ENCODE measurements at regions not wholly inside any gene's neighbourhood (a gene's known extent, or its start where the extent isn't known, plus 50 kb on each side); places are given as distances from the start of the nearest gene placed in this dataset.
"Not testable (repeated sequence)": the region's sequence is repeated elsewhere in the genome, so short reads cannot be mapped to it uniquely, and the experiment has no call there.

GRCh38 chr17:72191921-72192799 lies 71.3 kb downstream of the SOX9 start:
- no peaks in the 10 kb centered on the region for H3K27me3 Mint-ChIP-seq (ENCODE audit: low read depth)

GRCh38 chr17:72192800-72193192 lies 72.0 kb downstream of the SOX9 start:
- Mint-ChIP-seq H3K36me3 (ENCODE audit: insufficient read depth in 2 of 2) (peaks cover 0 to 2% of the 10 kb centered on the region in 2 donors), H3K27ac (no peak overlapping the region), H3K9me3 (peaks cover 4 to 5% of the 10 kb centered on the region in 2 donors), H3K27me3 (ENCODE audit: low read depth) (no peaks in the 10 kb centered on the region), H3K4me3 (no peak overlapping the region), H3K4me1 (ENCODE audit: low read depth) (no peaks in the 10 kb centered on the region)
- ATAC-seq (replicated peaks in 1 of 2) (no peak), DNase-seq (no peak)

More at GRCh38 chr17:72191921-72192799, 71.3 kb downstream of the SOX9 start:
- DNase-seq = no peak
- ATAC-seq (replicated peaks in 1 of 2) = no peak
- Mint-ChIP-seq H3K36me3 (ENCODE audit: insufficient read depth in 2 of 2) (peaks cover 0 to 2% of the 10 kb centered on the region in 2 donors), H3K27ac (no peak overlapping the region), H3K4me1 (ENCODE audit: low read depth) (no peaks in the 10 kb centered on the region), H3K4me3 (no peak overlapping the region), H3K9me3 (peaks cover 4 to 5% of the 10 kb centered on the region in 2 donors)

GRCh38 chr17:72193391-72194106 lies 72.7 kb downstream of the SOX9 start:
- Mint-ChIP-seq H3K4me3 (no peak overlapping the region), H3K4me1 (ENCODE audit: low read depth) (no peaks in the 10 kb centered on the region), H3K9me3 (peaks cover 4 to 5% of the 10 kb centered on the region in 2 donors), H3K36me3 (ENCODE audit: insufficient read depth in 2 of 2) (peaks cover 0 to 2% of the 10 kb centered on the region in 2 donors), H3K27ac (no peak overlapping the region), H3K27me3 (ENCODE audit: low read depth) (no peaks in the 10 kb centered on the region)
- ATAC-seq (replicated peaks in 1 of 2) (no peak), DNase-seq (no peak)

GRCh38 chr17:72194107-72194440 lies 73.3 kb downstream of the SOX9 start:
- H3K9me3 Mint-ChIP-seq; H3K4me1 Mint-ChIP-seq (ENCODE audit: low read depth); H3K27me3 Mint-ChIP-seq (ENCODE audit: low read depth); H3K4me3 Mint-ChIP-seq; H3K36me3 Mint-ChIP-seq (ENCODE audit: insufficient read depth in 2 of 2); DNase-seq; H3K27ac Mint-ChIP-seq; ATAC-seq (replicated peaks in 1 of 2): not testable (repeated sequence)

- Mint-ChIP-seq H3K9me3 (peaks cover 5 to 10% of the 10 kb centered on the region in 2 donors), H3K36me3 (ENCODE audit: insufficient read depth in 2 of 2) (peaks cover 0 to 2% of the 10 kb centered on the region in 2 donors), H3K27ac (no peak overlapping the region), H3K4me1 (ENCODE audit: low read depth) (no peaks in the 10 kb centered on the region), H3K27me3 (ENCODE audit: low read depth) (no peaks in the 10 kb centered on the region), H3K4me3 (no peak overlapping the region)
- no peak for ATAC-seq (replicated peaks in 1 of 2)
- no peak for DNase-seq
These were observed 78.4 kb downstream of the SOX9 start for GRCh38 chr17:72199256-72199655.

- no peaks in the 10 kb centered on the region for H3K36me3 Mint-ChIP-seq (ENCODE audit: insufficient read depth in 2 of 2)
- H3K9me3 Mint-ChIP-seq = peaks cover 0 to 6% of the 10 kb centered on the region in 2 donors
- DNase-seq (no peak), ATAC-seq (replicated peaks in 1 of 2) (no peak)
- H3K4me1 Mint-ChIP-seq (ENCODE audit: low read depth) = no peaks in the 10 kb centered on the region
- H3K27me3 Mint-ChIP-seq (ENCODE audit: low read depth) = no peaks in the 10 kb centered on the region
- no peak overlapping the region for H3K27ac Mint-ChIP-seq
- H3K4me3 Mint-ChIP-seq = no peak overlapping the region
These were observed 83.9 kb downstream of the SOX9 start for GRCh38 chr17:72204742-72205141.

GRCh38 chr17:72205357-72205756 lies 84.5 kb downstream of the SOX9 start:
- Mint-ChIP-seq H3K4me1 (ENCODE audit: low read depth) (no peaks in the 10 kb centered on the region), H3K27ac (no peak overlapping the region), H3K27me3 (ENCODE audit: low read depth) (no peaks in the 10 kb centered on the region), H3K4me3 (no peak overlapping the region), H3K36me3 (ENCODE audit: insufficient read depth in 2 of 2) (no peaks in the 10 kb centered on the region), H3K9me3 (peaks cover 0 to 6% of the 10 kb centered on the region in 2 donors)
- DNase-seq (no peak), ATAC-seq (replicated peaks in 1 of 2) (no peak)

GRCh38 chr17:72205822-72206221 lies 85.0 kb downstream of the SOX9 start:
- DNase-seq (no peak), ATAC-seq (replicated peaks in 1 of 2) (no peak)
- Mint-ChIP-seq H3K27me3 (ENCODE audit: low read depth) (no peaks in the 10 kb centered on the region), H3K27ac (no peak overlapping the region), H3K4me3 (no peak overlapping the region), H3K9me3 (peaks cover 0 to 6% of the 10 kb centered on the region in 2 donors), H3K4me1 (ENCODE audit: low read depth) (no peaks in the 10 kb centered on the region), H3K36me3 (ENCODE audit: insufficient read depth in 2 of 2) (no peaks in the 10 kb centered on the region)

- DNase-seq = no peak
- Mint-ChIP-seq H3K4me1 (ENCODE audit: low read depth) (no peaks in the 10 kb centered on the region), H3K9me3 (peaks cover 0 to 6% of the 10 kb centered on the region in 2 donors), H3K36me3 (ENCODE audit: insufficient read depth in 2 of 2) (no peaks in the 10 kb centered on the region), H3K4me3 (no peak overlapping the region), H3K27me3 (ENCODE audit: low read depth) (no peaks in the 10 kb centered on the region), H3K27ac (no peak overlapping the region)
- ATAC-seq (replicated peaks in 1 of 2) = no peak
These were observed 85.6 kb downstream of the SOX9 start for GRCh38 chr17:72206376-72206775.

GRCh38 chr17:72208832-72209231 lies 88.0 kb downstream of the SOX9 start:
- Mint-ChIP-seq H3K4me3 (no peak overlapping the region), H3K27me3 (ENCODE audit: low read depth) (no peaks in the 10 kb centered on the region), H3K27ac (no peak overlapping the region), H3K9me3 (peaks cover 0 to 3% of the 10 kb centered on the region in 2 donors), H3K4me1 (ENCODE audit: low read depth) (no peaks in the 10 kb centered on the region), H3K36me3 (ENCODE audit: insufficient read depth in 2 of 2) (no peaks in the 10 kb centered on the region)
- DNase-seq = no peak
- no peak for ATAC-seq (replicated peaks in 1 of 2)

- ATAC-seq (replicated peaks in 1 of 2) (no peak), DNase-seq (no peak)
- H3K9me3 Mint-ChIP-seq = peaks cover 0 to 3% of the 10 kb centered on the region in 2 donors
- no peak overlapping the region for H3K27ac Mint-ChIP-seq
- H3K4me3 Mint-ChIP-seq = no peak overlapping the region
- no peaks in the 10 kb centered on the region for H3K27me3 Mint-ChIP-seq (ENCODE audit: low read depth)
- no peaks in the 10 kb centered on the region for H3K4me1 Mint-ChIP-seq (ENCODE audit: low read depth)
- no peaks in the 10 kb centered on the region for H3K36me3 Mint-ChIP-seq (ENCODE audit: insufficient read depth in 2 of 2)
These were observed 91.2 kb downstream of the SOX9 start for GRCh38 chr17:72212041-72212440.

GRCh38 chr17:72215490-72215889 lies 94.7 kb downstream of the SOX9 start:
- Mint-ChIP-seq H3K4me1 (ENCODE audit: low read depth) (no peaks in the 10 kb centered on the region), H3K4me3 (no peak overlapping the region), H3K27ac (no peak overlapping the region), H3K36me3 (ENCODE audit: insufficient read depth in 2 of 2) (peaks cover 0 to 1% of the 10 kb centered on the region in 2 donors), H3K27me3 (ENCODE audit: low read depth) (peaks cover 27% of the 10 kb centered on the region), H3K9me3 (peaks cover 4 to 8% of the 10 kb centered on the region in 2 donors)
- ATAC-seq (replicated peaks in 1 of 2) (no peak), DNase-seq (no peak)

- no peak for DNase-seq
These were observed 95.1 kb downstream of the SOX9 start for GRCh38 chr17:72215928-72216327.

More at GRCh38 chr17:72215928-72216327, 95.1 kb downstream of the SOX9 start:
- Mint-ChIP-seq H3K27me3 (ENCODE audit: low read depth) (peaks cover 31% of the 10 kb centered on the region), H3K4me1 (ENCODE audit: low read depth) (no peaks in the 10 kb centered on the region), H3K9me3 (peaks cover 4 to 8% of the 10 kb centered on the region in 2 donors), H3K27ac (no peak overlapping the region), H3K4me3 (no peak overlapping the region), H3K36me3 (ENCODE audit: insufficient read depth in 2 of 2) (peaks cover 0 to 1% of the 10 kb centered on the region in 2 donors)
- no peak for ATAC-seq (replicated peaks in 1 of 2)
